ENCODE measurements at regions not wholly inside any gene's neighbourhood (a gene's known extent, or its start where the extent isn't known, plus 50 kb on each side); places are given as distances from the start of the nearest gene placed in this dataset.

- H3K9me3 ChIP-seq (ENCODE audit: low read depth, low read length, poor library complexity, severe bottlenecking): no peaks in the 10 kb centered on the region
- no peak overlapping the region for H3K27ac ChIP-seq (ENCODE audit: low read depth, low read length, poor library complexity, severe bottlenecking)
- H3K36me3 ChIP-seq (ENCODE audit: insufficient read depth, low read length, poor library complexity, severe bottlenecking): no peaks in the 10 kb centered on the region
- DNase-seq (ENCODE audit: low spot score): no peak
- H3K4me1 ChIP-seq (ENCODE audit: insufficient read depth, low read length, poor library complexity, severe bottlenecking): no peaks in the 10 kb centered on the region
- no peak overlapping the region for H3K4me3 ChIP-seq (ENCODE audit: low read depth, low read length, poor library complexity, severe bottlenecking)
- CTCF ChIA-PET: no interaction called here
- no peak for TF ChIP-seq EZH2 (IDR thresholded peaks at IDR 0.05; ENCODE audit: borderline replicate concordance, low read depth, low read length, poor library complexity, severe bottlenecking)
- no peak for TF ChIP-seq CTCF (conservative IDR thresholded peaks at IDR 0.05; ENCODE audit: low read depth, low read length)
- POLR2A ChIA-PET (ENCODE audit: low non-redundant PET): no interaction called here
- intact Hi-C loops (cut with micrococcal nuclease; ENCODE audit: unreplicated experiment): no loop called here
- no TSS peak for BruUV-seq (replicated peaks)
- no peaks in the 10 kb centered on the region for H3K27me3 ChIP-seq (replicated peaks; ENCODE audit: insufficient read depth, low read depth, low read length, poor library complexity)
Measured at GRCh38 chr4:58961283-58961682, 1851.1 kb upstream of the IGFBP7 start.

GRCh38 chr4:58961925-58962324 lies 1851.7 kb upstream of the IGFBP7 start:
- intact Hi-C loops (cut with micrococcal nuclease; ENCODE audit: unreplicated experiment): no loop called here
- ChIA-PET POLR2A (ENCODE audit: low non-redundant PET) (no interaction called here), CTCF (no interaction called here)
- H3K4me1 ChIP-seq (ENCODE audit: insufficient read depth, low read length, poor library complexity, severe bottlenecking): no peaks in the 10 kb centered on the region
- H3K27ac ChIP-seq (ENCODE audit: low read depth, low read length, poor library complexity, severe bottlenecking): no peak overlapping the region
- no TSS peak for BruUV-seq (replicated peaks)
- DNase-seq (ENCODE audit: low spot score): no peak
- TF ChIP-seq CTCF (conservative IDR thresholded peaks at IDR 0.05; ENCODE audit: low read depth, low read length) (no peak), EZH2 (IDR thresholded peaks at IDR 0.05; ENCODE audit: borderline replicate concordance, low read depth, low read length, poor library complexity, severe bottlenecking) (no peak)
- H3K27me3 ChIP-seq (replicated peaks; ENCODE audit: insufficient read depth, low read depth, low read length, poor library complexity): no peaks in the 10 kb centered on the region
- no peaks in the 10 kb centered on the region for H3K9me3 ChIP-seq (ENCODE audit: low read depth, low read length, poor library complexity, severe bottlenecking)
- H3K4me3 ChIP-seq (ENCODE audit: low read depth, low read length, poor library complexity, severe bottlenecking): no peak overlapping the region
- no peaks in the 10 kb centered on the region for H3K36me3 ChIP-seq (ENCODE audit: insufficient read depth, low read length, poor library complexity, severe bottlenecking)

DNA sequence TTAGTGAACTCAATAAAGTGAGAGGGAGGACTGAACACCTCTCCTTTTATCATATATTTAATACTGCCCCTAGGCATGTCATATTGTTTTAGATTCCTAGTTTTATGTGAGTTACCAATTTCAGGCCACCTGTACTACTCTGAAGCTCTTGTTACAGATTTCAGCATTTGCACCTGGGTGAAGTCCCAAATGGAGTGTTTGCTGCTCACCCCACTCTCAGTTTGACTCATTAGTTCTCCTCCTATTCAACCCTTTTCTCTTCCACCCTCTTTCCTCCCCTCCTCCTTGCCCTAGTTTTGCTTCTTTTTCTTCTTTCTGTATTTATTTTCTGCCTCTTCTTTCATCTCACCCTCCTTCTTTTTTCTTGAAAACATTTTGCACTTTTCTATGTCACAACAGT lies 1852.2 kb upstream of the IGFBP7 start:
- POLR2A ChIA-PET (ENCODE audit: low non-redundant PET): no interaction called here
- H3K4me3 ChIP-seq (ENCODE audit: low read depth, low read length, poor library complexity, severe bottlenecking): no peak overlapping the region
- BruUV-seq (replicated peaks): no TSS peak
- no peaks in the 10 kb centered on the region for H3K4me1 ChIP-seq (ENCODE audit: insufficient read depth, low read length, poor library complexity, severe bottlenecking)
- TF ChIP-seq EZH2 (IDR thresholded peaks at IDR 0.05; ENCODE audit: borderline replicate concordance, low read depth, low read length, poor library complexity, severe bottlenecking) (no peak), CTCF (conservative IDR thresholded peaks at IDR 0.05; ENCODE audit: low read depth, low read length) (no peak)
- intact Hi-C loops (cut with micrococcal nuclease; ENCODE audit: unreplicated experiment): no loop called here
- no peak overlapping the region for H3K27ac ChIP-seq (ENCODE audit: low read depth, low read length, poor library complexity, severe bottlenecking)
- H3K9me3 ChIP-seq (ENCODE audit: low read depth, low read length, poor library complexity, severe bottlenecking): no peaks in the 10 kb centered on the region
- DNase-seq (ENCODE audit: low spot score): no peak
- H3K36me3 ChIP-seq (ENCODE audit: insufficient read depth, low read length, poor library complexity, severe bottlenecking): no peaks in the 10 kb centered on the region
- H3K27me3 ChIP-seq (replicated peaks; ENCODE audit: insufficient read depth, low read depth, low read length, poor library complexity): no peaks in the 10 kb centered on the region
- CTCF ChIA-PET: no interaction called here
